AG09309 (cell line): ENCODE measurements at regions not wholly inside any gene's neighbourhood (a gene's known extent, or its start where the extent isn't known, plus 50 kb on each side); places are given as distances from the start of the nearest gene placed in this dataset.

Experiments used
- DNase-seq: peaks from one replicate; pipeline ENCODE4 v3.0.0-alpha.2; 2010; ENCODE audit warnings: low read depth
- H3K4me3 ChIP-seq: 2 replicates; pipeline ENCODE4 v1.5.1; 2011; ENCODE audit warnings: mild to moderate bottlenecking, low read depth, low read length, moderate library complexity; ENCODE audit not compliant: control insufficient read depth
- CTCF ChIP-seq: IDR thresholded peaks from 2 replicates; pipeline ENCODE4 v1.5.1; 2011; ENCODE audit warnings: mild to moderate bottlenecking, low read depth, low read length, inconsistent platforms; ENCODE audit not compliant: insufficient read depth, control insufficient read depth; ENCODE audit errors: missing control alignments

- TF ChIP-seq CTCF: no peak
- no peak overlapping the region for H3K4me3 ChIP-seq
- no peak for DNase-seq
Observed at GRCh38 chr13:44317752-44318151, 55.9 kb upstream of the SERP2 start.

GRCh38 chr13:44318161-44318560 is 55.5 kb upstream of the SERP2 start:
- no peak for TF ChIP-seq CTCF
- no peak for DNase-seq
- no peak overlapping the region for H3K4me3 ChIP-seq

- no peak overlapping the region for H3K4me3 ChIP-seq
- DNase-seq: no peak
- TF ChIP-seq CTCF: no peak
Observed at GRCh38 chr13:44320611-44321010, 53.0 kb upstream of the SERP2 start.

GRCh38 chr13:44321961-44322360 is 51.7 kb upstream of the SERP2 start:
- no peak overlapping the region for H3K4me3 ChIP-seq
- DNase-seq: no peak
- no peak for TF ChIP-seq CTCF

GRCh38 chr13:44322928-44323327 is 50.7 kb upstream of the SERP2 start:
- TF ChIP-seq CTCF: no peak

GRCh38 chr13:44323754-44324153 is 49.9 kb upstream of the SERP2 start:
- TF ChIP-seq CTCF: no peak
- no peak overlapping the region for H3K4me3 ChIP-seq
- DNase-seq: no peak

More at GRCh38 chr13:44322928-44323327, 50.7 kb upstream of the SERP2 start:
- H3K4me3 ChIP-seq: no peak overlapping the region
- no peak for DNase-seq
